ENCODE measurements at regions not wholly inside any gene's neighbourhood (a gene's known extent, or its start where the extent isn't known, plus 50 kb on each side); places are given as distances from the start of the nearest gene placed in this dataset.

GRCh38 chr2:240346015-240346752, 89.3 kb upstream of the GPC1 start:
- DNase-seq (no peak), ATAC-seq (no peak)
- TF ChIP-seq EZH2 (IDR thresholded peaks at IDR 0.05; ENCODE audit: low read length, unreplicated experiment) (no peak), CTCF (conservative IDR thresholded peaks at IDR 0.05; ENCODE audit: low read depth, low read length) (no peak), EZH2phosphoT487 (IDR thresholded peaks at IDR 0.05; ENCODE audit: borderline replicate concordance, low read length) (no peak)
- H3K9me2 ChIP-seq (replicated peaks; ENCODE audit: low read length): no peaks in the 10 kb centered on the region
- intact Hi-C loops (cut with micrococcal nuclease): no loop called here
- ChIA-PET POLR2A (ENCODE audit: unreplicated experiment) (no interaction called here), CTCF (no interaction called here)
- no peaks in the 10 kb centered on the region for H3K27me3 ChIP-seq (ENCODE audit: low read length)
- no peaks in the 10 kb centered on the region for H3K36me3 ChIP-seq (ENCODE audit: low read depth, low read length)
- no peak overlapping the region for H3K4me2 ChIP-seq (ENCODE audit: low read length)
- H3K4me3 ChIP-seq (ENCODE audit: low read length): no peak overlapping the region
- no peak overlapping the region for H2AFZ ChIP-seq (ENCODE audit: low read length)
- H4K20me1 ChIP-seq (ENCODE audit: low read length): no peaks in the 10 kb centered on the region
- no peak overlapping the region for H3K27ac ChIP-seq (ENCODE audit: low read length)
- H3K4me1 ChIP-seq (ENCODE audit: insufficient read depth, low read length): no peaks in the 10 kb centered on the region
- BruUV-seq (replicated peaks): no TSS peak
- no peaks in the 10 kb centered on the region for H3F3A ChIP-seq (ENCODE audit: low read length, unreplicated experiment)
- H3K9me3 ChIP-seq (ENCODE audit: low read length): peaks cover 6% of the 10 kb centered on the region; the same call in 1 of the 2 replicates
- H3K9ac ChIP-seq (ENCODE audit: low read length): no peak overlapping the region
- H3K79me2 ChIP-seq (ENCODE audit: low read length): no peaks in the 10 kb centered on the region

- Histone ChIP-seq H3K4me3 (ENCODE audit: low read length) (no peak overlapping the region), H3K9ac (ENCODE audit: low read length) (no peak overlapping the region), H3K9me2 (replicated peaks; ENCODE audit: low read length) (no peaks in the 10 kb centered on the region), H3K9me3 (ENCODE audit: low read length) (peaks cover 6% of the 10 kb centered on the region; the same call in 1 of the 2 replicates), H4K20me1 (ENCODE audit: low read length) (no peaks in the 10 kb centered on the region), H3K36me3 (ENCODE audit: low read depth, low read length) (no peaks in the 10 kb centered on the region), H2AFZ (ENCODE audit: low read length) (no peak overlapping the region), H3K27me3 (ENCODE audit: low read length) (no peaks in the 10 kb centered on the region), H3K4me2 (ENCODE audit: low read length) (no peak overlapping the region), H3K27ac (ENCODE audit: low read length) (no peak overlapping the region), H3F3A (ENCODE audit: low read length, unreplicated experiment) (no peaks in the 10 kb centered on the region), H3K4me1 (ENCODE audit: insufficient read depth, low read length) (no peaks in the 10 kb centered on the region), H3K79me2 (ENCODE audit: low read length) (no peaks in the 10 kb centered on the region)
- BruUV-seq (replicated peaks): no TSS peak
- no peak for ATAC-seq
- ChIA-PET POLR2A (ENCODE audit: unreplicated experiment) (no interaction called here), CTCF (no interaction called here)
- DNase-seq: no peak
- TF ChIP-seq EZH2phosphoT487 (IDR thresholded peaks at IDR 0.05; ENCODE audit: borderline replicate concordance, low read length) (no peak), EZH2 (IDR thresholded peaks at IDR 0.05; ENCODE audit: low read length, unreplicated experiment) (no peak), CTCF (conservative IDR thresholded peaks at IDR 0.05; ENCODE audit: low read depth, low read length) (no peak)
- intact Hi-C loops (cut with micrococcal nuclease): no loop called here
These were observed 88.6 kb upstream of the GPC1 start for GRCh38 chr2:240346753-240347372.

GRCh38 chr2:240347373-240347940, 88.0 kb upstream of the GPC1 start:
- no peak overlapping the region for H3K27ac ChIP-seq (ENCODE audit: low read length)
- H2AFZ ChIP-seq (ENCODE audit: low read length): no peak overlapping the region
- H3K9me3 ChIP-seq (ENCODE audit: low read length): peaks cover 6% of the 10 kb centered on the region; the same call in 1 of the 2 replicates
- H3K4me1 ChIP-seq (ENCODE audit: insufficient read depth, low read length): no peaks in the 10 kb centered on the region
- intact Hi-C loops (cut with micrococcal nuclease): no loop called here
- H3K79me2 ChIP-seq (ENCODE audit: low read length): no peaks in the 10 kb centered on the region
- no peak overlapping the region for H3K4me3 ChIP-seq (ENCODE audit: low read length)
- no peaks in the 10 kb centered on the region for H4K20me1 ChIP-seq (ENCODE audit: low read length)
- ChIA-PET POLR2A (ENCODE audit: unreplicated experiment) (no interaction called here), CTCF (no interaction called here)
- H3K36me3 ChIP-seq (ENCODE audit: low read depth, low read length): no peaks in the 10 kb centered on the region
- no peak for DNase-seq
- BruUV-seq (replicated peaks): no TSS peak
- TF ChIP-seq CTCF (conservative IDR thresholded peaks at IDR 0.05; ENCODE audit: low read depth, low read length) (no peak), EZH2phosphoT487 (IDR thresholded peaks at IDR 0.05; ENCODE audit: borderline replicate concordance, low read length) (no peak), EZH2 (IDR thresholded peaks at IDR 0.05; ENCODE audit: low read length, unreplicated experiment) (no peak)
- no peak overlapping the region for H3K9ac ChIP-seq (ENCODE audit: low read length)
- H3K9me2 ChIP-seq (replicated peaks; ENCODE audit: low read length): no peaks in the 10 kb centered on the region
- H3K4me2 ChIP-seq (ENCODE audit: low read length): no peak overlapping the region
- no peak for ATAC-seq
- H3K27me3 ChIP-seq (ENCODE audit: low read length): no peaks in the 10 kb centered on the region
- H3F3A ChIP-seq (ENCODE audit: low read length, unreplicated experiment): no peaks in the 10 kb centered on the region
